B cell (primary cell): ENCODE measurements at regions not wholly inside any gene's neighbourhood (a gene's known extent, or its start where the extent isn't known, plus 50 kb on each side); places are given as distances from the start of the nearest gene placed in this dataset.

Experiments used
- CTCF ChIP-seq: fragments of 200-600 bp; IDR thresholded peaks from one replicate; pipeline ENCODE4 v1.8.0; 2022; ENCODE audit warnings: antibody characterized with exemption, mild to moderate bottlenecking
- EZH2 ChIP-seq: IDR thresholded peaks from 2 replicates; pipeline ENCODE4 v1.6.1; 2012; ENCODE audit warnings: borderline replicate concordance, low read depth, mild to moderate bottlenecking, moderate library complexity, low read length; ENCODE audit not compliant: insufficient read depth, poor library complexity, severe bottlenecking

- TF ChIP-seq CTCF (no peak), EZH2 (no peak)
Observed at GRCh38 chr1:29934255-29934772, 698.0 kb downstream of the PTPRU start.
